ES-I3 (cell line): ENCODE measurements at regions not wholly inside any gene's neighbourhood (a gene's known extent, or its start where the extent isn't known, plus 50 kb on each side); places are given as distances from the start of the nearest gene placed in this dataset.
"Not testable (repeated sequence)": the region's sequence is repeated elsewhere in the genome, so short reads cannot be mapped to it uniquely, and the experiment has no call there.

Experiments
- H3K36me3 ChIP-seq: 2 replicates; pipeline ENCODE4 v1.6.1; 2013; ENCODE audit warnings: mild to moderate bottlenecking, low read length, control low read depth, moderate library complexity; ENCODE audit not compliant: insufficient read depth
- H3K4me1 ChIP-seq: 2 replicates; pipeline ENCODE4 v1.6.1; 2013; ENCODE audit warnings: mild to moderate bottlenecking, control low read depth, low read length; ENCODE audit not compliant: insufficient read depth
- H3K9ac ChIP-seq: 2 replicates; pipeline ENCODE4 v1.6.1; 2013; ENCODE audit warnings: low read depth, mild to moderate bottlenecking, low read length, moderate library complexity
- H3K9me3 ChIP-seq: 2 replicates; pipeline ENCODE4 v1.6.1; 2013; ENCODE audit warnings: mild to moderate bottlenecking, low read length, moderate library complexity; ENCODE audit not compliant: control insufficient read depth, insufficient read depth

GRCh38 chr16:88261814-88262605 is 120.7 kb upstream of the ZNF469 start:
- not testable (repeated sequence) for H3K9ac ChIP-seq, H3K9me3 ChIP-seq, H3K4me1 ChIP-seq, H3K36me3 ChIP-seq

DNA sequence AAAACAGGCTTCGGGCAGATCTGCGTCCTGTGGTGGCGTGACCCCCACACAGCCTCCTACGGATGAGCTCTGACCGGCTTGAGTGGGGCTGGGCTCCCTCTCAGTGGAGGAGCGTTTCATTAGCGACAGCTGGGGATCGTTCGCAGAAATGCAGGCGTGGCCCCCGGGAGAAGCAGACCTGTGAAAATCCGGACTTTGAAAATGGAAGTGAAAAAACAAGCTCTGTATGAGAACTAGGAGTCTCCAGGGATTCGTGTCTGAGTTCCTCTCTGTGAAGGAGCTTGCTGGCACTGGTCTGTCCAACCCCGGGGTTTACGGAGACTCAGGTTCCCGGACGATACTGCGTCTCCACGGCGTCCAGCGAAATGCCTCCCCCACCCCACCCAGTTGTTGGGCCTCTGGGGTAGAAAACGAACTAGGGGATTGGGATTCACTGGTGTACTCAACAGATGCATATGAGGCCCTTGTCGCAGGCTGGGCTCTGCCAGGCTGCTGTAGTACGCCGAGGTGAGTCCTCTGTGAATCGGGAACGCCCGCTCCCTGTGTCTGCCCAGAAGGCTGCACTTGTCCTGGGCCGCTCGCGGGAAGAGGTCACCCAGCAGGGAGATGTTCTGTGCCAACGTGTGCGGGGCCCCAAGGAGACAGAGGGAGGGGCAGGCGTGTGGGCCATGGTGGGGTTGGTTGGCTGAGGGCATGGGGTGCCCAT is 119.7 kb upstream of the ZNF469 start:
- not testable (repeated sequence) for H3K36me3 ChIP-seq, H3K9ac ChIP-seq, H3K4me1 ChIP-seq, H3K9me3 ChIP-seq

DNA sequence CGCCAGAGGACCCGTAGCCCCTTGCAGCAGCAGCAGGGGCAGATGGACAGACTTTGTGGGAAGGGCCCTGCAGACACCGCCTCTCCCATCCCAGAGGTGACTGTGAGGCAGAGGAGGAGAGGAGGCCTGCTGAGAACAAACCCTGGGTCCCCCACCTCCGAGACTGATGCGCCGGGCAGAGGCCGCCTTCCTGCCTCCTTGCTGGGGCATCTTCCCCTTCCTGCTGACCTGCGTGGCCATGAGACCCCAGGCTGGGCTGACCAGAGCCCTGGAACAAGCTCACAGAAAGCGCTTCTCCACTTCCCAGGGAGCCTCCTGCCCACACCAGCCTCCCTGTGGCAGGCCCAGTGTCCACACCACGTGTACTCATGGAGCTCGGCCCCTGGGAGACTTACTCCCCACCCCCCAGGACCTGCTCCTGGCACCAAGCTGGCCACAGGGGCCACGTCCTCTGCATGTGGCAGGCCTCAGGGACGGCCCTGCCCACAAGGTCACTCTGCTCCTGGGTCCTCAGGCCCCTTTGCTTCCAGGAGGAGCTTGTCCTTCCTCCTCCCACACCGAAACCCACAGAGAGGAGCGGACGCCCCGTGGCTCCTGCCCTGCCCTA is 119.0 kb upstream of the ZNF469 start:
- not testable (repeated sequence) for H3K4me1 ChIP-seq, H3K36me3 ChIP-seq, H3K9me3 ChIP-seq, H3K9ac ChIP-seq

DNA sequence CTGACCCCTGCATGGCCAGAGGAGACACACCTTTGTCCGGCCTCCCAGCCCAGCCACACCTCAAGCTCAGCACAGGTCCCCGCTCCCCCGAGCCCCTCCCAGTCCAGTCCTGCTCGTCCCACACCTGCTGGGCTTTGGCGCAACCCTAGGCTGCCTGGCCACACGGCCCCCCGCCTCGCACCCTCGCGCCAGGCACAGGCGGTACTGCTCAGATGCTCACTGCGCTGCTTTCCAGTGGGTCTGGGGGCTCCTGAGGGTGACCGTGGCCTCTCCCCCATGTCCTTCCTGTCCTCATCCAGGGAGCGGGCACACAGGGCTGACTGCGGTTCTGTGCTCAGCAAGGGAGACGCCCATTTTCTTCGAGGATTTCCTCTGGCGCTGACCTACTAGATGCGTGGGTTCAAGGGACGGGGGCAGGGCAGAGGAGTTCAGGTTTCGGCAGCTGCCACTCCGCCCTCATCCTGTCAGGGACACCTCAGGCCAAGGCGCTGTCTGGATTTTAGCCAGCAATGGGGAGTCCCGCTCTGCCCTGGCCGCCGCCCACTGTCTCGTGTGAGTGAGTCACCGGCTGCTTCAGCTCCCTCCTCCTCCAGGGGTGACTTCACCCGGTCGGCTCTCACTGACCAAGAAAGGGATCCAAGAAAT is 118.0 kb upstream of the ZNF469 start:
- Histone ChIP-seq H3K4me1 (no peaks in the 10 kb centered on the region; the same call in 1 of the 2 replicates), H3K9me3 (no peaks in the 10 kb centered on the region), H3K9ac (peak overlapping the region; percentile 14), H3K36me3 (no peaks in the 10 kb centered on the region)

DNA sequence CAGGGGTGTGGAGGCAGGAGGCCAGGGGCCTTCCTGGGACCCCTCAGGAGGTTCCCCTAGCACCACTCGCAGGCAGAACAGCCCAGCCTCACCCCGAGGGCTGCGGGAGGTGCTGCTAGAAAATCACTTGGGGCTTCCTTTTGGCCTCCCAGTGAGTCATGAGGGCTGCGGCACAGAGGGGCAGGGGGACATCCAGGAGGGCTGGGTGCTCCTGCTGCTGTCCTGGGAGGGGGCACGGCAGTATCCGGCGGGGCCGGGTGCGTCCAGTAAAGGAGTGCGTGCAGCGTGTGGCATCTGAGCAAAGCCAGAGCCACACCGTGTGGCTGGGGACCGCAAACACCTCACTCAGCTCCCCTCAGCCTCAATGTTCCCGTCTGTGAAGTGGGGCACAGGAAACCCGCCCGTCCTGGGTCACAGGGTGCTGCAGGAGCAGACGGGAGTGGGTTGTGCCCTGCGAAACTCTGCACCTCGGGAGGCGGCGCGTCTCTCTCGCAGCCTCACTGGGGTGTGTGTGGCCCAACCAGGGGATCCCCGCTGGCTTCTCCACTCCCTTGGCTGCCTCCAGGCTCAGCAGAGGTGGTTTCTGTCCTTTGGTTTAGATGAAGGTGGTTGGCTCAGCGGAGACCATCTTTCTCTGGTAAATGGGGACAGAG is 117.3 kb upstream of the ZNF469 start:
- H3K9ac ChIP-seq, H3K36me3 ChIP-seq, H3K9me3 ChIP-seq, H3K4me1 ChIP-seq: not testable (repeated sequence)

GRCh38 chr16:88266036-88266435 is 116.7 kb upstream of the ZNF469 start:
- H3K4me1 ChIP-seq, H3K9me3 ChIP-seq, H3K9ac ChIP-seq, H3K36me3 ChIP-seq: not testable (repeated sequence)

DNA sequence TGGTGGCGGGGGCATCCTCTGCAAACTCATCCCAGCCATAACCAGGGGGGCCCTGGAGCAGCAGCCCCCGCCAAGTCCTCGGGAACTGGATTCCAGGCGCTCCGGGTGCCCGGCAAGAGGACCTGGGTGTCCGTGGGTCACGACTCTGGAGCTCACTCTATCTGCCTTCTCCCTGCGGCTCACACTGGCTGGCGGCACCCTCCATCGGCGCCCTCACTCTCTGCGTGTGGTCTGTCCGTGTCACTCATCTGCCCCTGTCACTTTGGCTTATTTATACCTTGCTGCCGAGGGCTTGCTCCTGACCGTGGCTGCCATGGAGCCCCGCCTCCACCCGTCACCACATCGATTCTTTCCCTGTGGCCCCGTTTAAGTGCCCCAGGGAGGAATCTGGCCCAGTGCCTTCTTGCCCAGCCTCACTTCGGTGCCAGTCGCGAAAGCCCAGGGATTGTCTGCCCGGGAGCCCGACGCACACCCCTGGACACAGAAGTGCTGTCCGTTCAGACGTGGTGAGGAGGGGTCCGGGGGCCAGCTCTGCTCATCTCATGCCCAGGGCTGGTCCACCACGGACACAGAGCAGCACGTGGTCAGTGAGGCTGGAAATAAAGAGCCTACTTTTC is 115.7 kb upstream of the ZNF469 start:
- H3K4me1 ChIP-seq, H3K9ac ChIP-seq, H3K9me3 ChIP-seq, H3K36me3 ChIP-seq: not testable (repeated sequence)

GRCh38 chr16:88268186-88268970 is 114.4 kb upstream of the ZNF469 start:
- H3K9me3 ChIP-seq, H3K36me3 ChIP-seq, H3K4me1 ChIP-seq, H3K9ac ChIP-seq: not testable (repeated sequence)

GRCh38 chr16:88270171-88270790 is 112.5 kb upstream of the ZNF469 start:
- H3K36me3 ChIP-seq, H3K9ac ChIP-seq, H3K9me3 ChIP-seq, H3K4me1 ChIP-seq: not testable (repeated sequence)

GRCh38 chr16:88271296-88271695 is 111.5 kb upstream of the ZNF469 start:
- not testable (repeated sequence) for H3K9ac ChIP-seq, H3K4me1 ChIP-seq, H3K36me3 ChIP-seq, H3K9me3 ChIP-seq

- H3K36me3 ChIP-seq, H3K4me1 ChIP-seq, H3K9ac ChIP-seq, H3K9me3 ChIP-seq: not testable (repeated sequence)
These were observed 111.0 kb upstream of the ZNF469 start for GRCh38 chr16:88271776-88272175.

DNA sequence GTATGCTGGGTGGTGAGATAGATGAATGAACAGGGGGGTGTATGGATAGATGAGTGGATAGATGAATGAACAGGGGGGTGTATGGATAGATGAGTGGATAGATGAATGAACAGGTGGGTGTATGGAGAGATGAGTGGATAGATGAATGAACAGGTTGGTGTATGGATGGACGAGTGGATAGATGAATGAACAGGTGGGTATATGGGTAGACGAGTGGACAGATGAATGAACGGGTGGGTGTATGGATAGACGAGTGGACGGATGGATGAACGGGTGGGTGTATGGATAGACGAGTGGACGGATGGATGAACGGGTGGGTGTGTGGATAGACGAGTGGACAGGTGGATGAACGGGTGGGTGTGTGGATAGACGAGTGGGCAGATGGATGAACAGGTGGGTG is 110.3 kb upstream of the ZNF469 start:
- not testable (repeated sequence) for H3K4me1 ChIP-seq, H3K36me3 ChIP-seq, H3K9ac ChIP-seq, H3K9me3 ChIP-seq

- H3K9ac ChIP-seq, H3K36me3 ChIP-seq, H3K4me1 ChIP-seq, H3K9me3 ChIP-seq: not testable (repeated sequence)
These were observed 108.5 kb upstream of the ZNF469 start for GRCh38 chr16:88274126-88274750.
